Anterior cingulate cortex (tissue), 58 donors: ENCODE measurements at regions not wholly inside any gene's neighbourhood (a gene's known extent, or its start where the extent isn't known, plus 50 kb on each side); places are given as distances from the start of the nearest gene placed in this dataset.
A peak's percentile ranks its signal among the peaks of the same experiment; 100 is the strongest.
"Not testable (repeated sequence)": the region's sequence is repeated elsewhere in the genome, so short reads cannot be mapped to it uniquely, and the experiment has no call there.

ENCODE experiments used
- DNase-seq, 58 donors: peaks; one replicate each; lab custom pipeline; 2025; lab: John Stamatoyannopoulos, UW

- no peak for DNase-seq
Observed at GRCh38 chr2:204134421-204134820, 197.9 kb downstream of the ICOS start.

- DNase-seq, result no peak
Observed at GRCh38 chr2:204135752-204136151, 199.2 kb downstream of the ICOS start.

GRCh38 chr2:204138206-204138605 is 201.6 kb downstream of the ICOS start:
- DNase-seq, result no peak

GRCh38 chr2:204140246-204140645 is 203.7 kb downstream of the ICOS start:
- no peak for DNase-seq

GRCh38 chr2:204143216-204144014 is 206.9 kb downstream of the ICOS start:
- no peak for DNase-seq

- no peak for DNase-seq
Observed at GRCh38 chr2:204144492-204144891, 207.9 kb downstream of the ICOS start.

- peak in 56 of 58 donors; percentile 3 to 81 (median 38) for DNase-seq
Observed at GRCh38 chr2:204145263-204145751, 208.7 kb downstream of the ICOS start.

GRCh38 chr2:204145791-204146190 is 209.2 kb downstream of the ICOS start:
- DNase-seq, result no peak

- DNase-seq, result not testable (repeated sequence)
Observed at GRCh38 chr2:204147040-204147439, 210.5 kb downstream of the ICOS start.

- DNase-seq, result no peak
Observed at GRCh38 chr2:204150721-204151120, 214.2 kb downstream of the ICOS start.

GRCh38 chr2:204152616-204153015 is 216.1 kb downstream of the ICOS start:
- DNase-seq, result no peak

GRCh38 chr2:204154863-204155262 is 218.3 kb downstream of the ICOS start:
- no peak for DNase-seq

- no peak for DNase-seq
Observed at GRCh38 chr2:204156456-204156855, 219.9 kb downstream of the ICOS start.

- no peak for DNase-seq
Observed at GRCh38 chr2:204157684-204158083, 221.1 kb downstream of the ICOS start.

- no peak for DNase-seq
Observed at GRCh38 chr2:204159526-204159925, 223.0 kb downstream of the ICOS start.

GRCh38 chr2:204160989-204161388 is 224.4 kb downstream of the ICOS start:
- DNase-seq, result no peak

GRCh38 chr2:204161886-204162285 is 225.3 kb downstream of the ICOS start:
- DNase-seq, result no peak

- no peak for DNase-seq
Observed at GRCh38 chr2:204166961-204167360, 230.4 kb downstream of the ICOS start.

- DNase-seq, result not testable (repeated sequence)
Observed at GRCh38 chr2:204167670-204168069, 231.1 kb downstream of the ICOS start.

GRCh38 chr2:204170411-204170810 is 233.8 kb downstream of the ICOS start:
- DNase-seq, result no peak

- no peak for DNase-seq
Observed at GRCh38 chr2:204171432-204172144, 235.0 kb downstream of the ICOS start.

GRCh38 chr2:204172145-204172600 is 235.6 kb downstream of the ICOS start:
- no peak for DNase-seq
